LNCAP (cell line): ENCODE measurements at regions not wholly inside any gene's neighbourhood (a gene's known extent, or its start where the extent isn't known, plus 50 kb on each side); places are given as distances from the start of the nearest gene placed in this dataset.

ENCODE experiments used
- TF ChIP-seq, protein P1 (sequence below): fragments of 450-650 bp; IDR thresholded peaks from 2 replicates; pipeline ENCODE4 v1.5.1; 2017; ENCODE audit warnings: mild to moderate bottlenecking

DNA sequence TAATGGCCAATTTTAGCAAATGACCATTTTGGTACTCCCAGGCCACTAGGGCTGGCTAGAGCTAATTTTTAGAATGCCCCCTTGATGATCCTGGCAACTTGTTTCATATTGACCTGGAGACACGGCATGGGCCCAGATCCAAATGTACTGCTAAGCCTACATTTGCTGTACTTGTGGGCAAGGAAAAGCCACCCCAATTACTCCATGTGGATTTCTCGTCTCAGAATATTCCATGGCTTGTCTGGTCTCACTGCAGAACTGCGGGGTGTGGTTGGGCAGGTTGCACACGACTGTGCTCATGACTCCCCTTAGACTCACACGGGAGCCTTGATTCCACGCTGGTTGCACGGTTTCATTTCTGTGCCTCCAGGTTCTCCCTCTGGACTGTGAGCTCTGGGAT is 140.9 kb downstream of the RPLP1 start:
- TF ChIP-seq, protein P1, sequence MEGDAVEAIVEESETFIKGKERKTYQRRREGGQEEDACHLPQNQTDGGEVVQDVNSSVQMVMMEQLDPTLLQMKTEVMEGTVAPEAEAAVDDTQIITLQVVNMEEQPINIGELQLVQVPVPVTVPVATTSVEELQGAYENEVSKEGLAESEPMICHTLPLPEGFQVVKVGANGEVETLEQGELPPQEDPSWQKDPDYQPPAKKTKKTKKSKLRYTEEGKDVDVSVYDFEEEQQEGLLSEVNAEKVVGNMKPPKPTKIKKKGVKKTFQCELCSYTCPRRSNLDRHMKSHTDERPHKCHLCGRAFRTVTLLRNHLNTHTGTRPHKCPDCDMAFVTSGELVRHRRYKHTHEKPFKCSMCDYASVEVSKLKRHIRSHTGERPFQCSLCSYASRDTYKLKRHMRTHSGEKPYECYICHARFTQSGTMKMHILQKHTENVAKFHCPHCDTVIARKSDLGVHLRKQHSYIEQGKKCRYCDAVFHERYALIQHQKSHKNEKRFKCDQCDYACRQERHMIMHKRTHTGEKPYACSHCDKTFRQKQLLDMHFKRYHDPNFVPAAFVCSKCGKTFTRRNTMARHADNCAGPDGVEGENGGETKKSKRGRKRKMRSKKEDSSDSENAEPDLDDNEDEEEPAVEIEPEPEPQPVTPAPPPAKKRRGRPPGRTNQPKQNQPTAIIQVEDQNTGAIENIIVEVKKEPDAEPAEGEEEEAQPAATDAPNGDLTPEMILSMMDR, result no peak

DNA sequence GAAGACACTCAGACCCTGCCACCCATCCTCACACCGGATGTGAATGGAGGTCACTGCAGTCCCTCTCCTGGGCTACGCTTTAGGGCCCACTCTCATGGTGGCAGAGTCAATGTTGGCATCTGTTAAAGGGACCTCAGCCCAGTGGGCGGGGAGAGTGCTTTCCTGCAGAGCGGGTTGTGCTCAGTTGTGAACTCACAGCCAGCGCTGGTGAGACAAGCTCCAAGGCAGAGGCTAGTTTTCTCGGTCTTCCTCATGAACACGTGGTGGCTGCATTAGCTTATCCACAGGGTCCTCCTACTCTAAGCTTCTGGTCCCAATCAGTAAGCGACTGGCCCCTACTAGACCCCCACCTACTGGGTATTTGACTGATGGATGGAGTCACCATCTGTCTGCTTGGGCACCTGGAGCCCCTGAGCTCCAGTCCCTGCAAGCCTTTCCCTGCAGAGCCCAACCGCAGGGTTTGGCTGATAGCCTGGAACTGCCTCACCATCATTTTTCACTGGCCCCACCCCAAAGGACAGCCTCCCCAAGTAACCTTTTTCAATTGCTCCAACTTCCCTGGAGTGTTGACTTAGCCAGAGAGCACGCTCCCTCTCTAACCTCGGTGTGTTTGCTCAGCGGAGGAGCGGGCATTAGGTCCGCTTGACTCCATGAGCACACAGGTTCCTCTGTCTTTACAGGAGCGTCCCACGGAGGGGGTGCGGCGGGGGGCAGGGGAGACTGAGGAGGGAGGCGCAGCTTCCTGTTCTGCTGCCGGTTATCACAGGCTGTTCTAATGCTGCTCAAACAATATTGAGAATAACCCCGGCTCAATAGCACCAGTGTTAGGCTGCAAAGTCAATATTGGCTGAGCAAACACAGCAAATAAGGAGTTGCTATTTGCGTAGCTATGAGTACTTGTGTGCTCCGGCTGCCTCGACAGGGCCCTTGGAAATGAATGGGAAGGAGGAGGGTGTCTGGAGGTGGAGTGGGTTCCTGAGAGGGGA is 141.7 kb downstream of the RPLP1 start:
- TF ChIP-seq, protein P1, result no peak

GRCh38 chr15:69595009-69595791 is 142.6 kb downstream of the RPLP1 start:
- TF ChIP-seq, protein P1, result no peak

GRCh38 chr15:69597061-69597592 is 144.5 kb downstream of the RPLP1 start:
- TF ChIP-seq, protein P1, result no peak

DNA sequence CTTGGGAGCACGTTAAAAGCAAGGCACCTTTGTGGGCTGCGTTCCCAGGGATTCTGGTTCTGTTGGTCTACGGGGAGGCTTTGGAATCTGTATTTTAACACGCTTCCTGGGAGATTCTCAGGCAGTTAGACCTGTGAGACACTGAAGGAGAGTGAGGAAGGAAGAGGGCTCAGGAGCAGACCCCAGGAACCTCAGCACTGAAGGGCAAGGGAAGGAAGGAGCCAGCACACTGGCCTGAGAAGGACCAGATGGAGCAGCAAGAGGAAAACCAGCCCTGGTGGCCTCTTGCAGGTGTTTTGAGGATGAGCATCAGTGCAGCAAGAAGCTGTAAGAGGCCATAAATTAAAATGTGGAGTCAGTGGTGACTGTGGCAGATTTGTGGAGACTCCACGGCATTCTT is 146.7 kb downstream of the RPLP1 start:
- TF ChIP-seq, protein P1, result no peak

DNA sequence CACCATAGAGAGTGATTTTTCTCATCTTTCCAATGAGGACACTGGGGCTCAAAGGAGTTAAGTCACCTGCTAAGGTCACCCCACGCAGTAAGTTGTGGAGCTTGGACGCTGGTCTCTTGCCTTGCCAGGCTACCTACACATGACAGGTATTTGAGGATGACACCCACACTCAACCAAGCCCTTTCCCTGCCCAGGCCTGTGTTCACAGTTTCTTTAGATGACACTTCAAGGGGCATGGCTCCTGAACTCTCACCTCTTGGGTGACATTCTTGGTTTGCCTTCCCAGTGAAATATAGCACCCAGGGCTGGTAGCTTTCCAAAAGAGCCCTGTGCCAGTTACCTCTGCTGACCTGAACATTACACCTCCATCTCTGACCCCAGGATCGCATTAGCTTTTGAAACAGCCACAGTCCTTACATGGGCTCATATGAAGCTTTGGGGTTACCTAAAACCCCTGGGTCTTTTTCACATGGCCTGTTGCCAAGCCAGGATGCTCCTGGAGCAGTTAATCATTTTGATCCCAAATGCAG is 148.0 kb downstream of the RPLP1 start:
- TF ChIP-seq, protein P1, result no peak
